ENCODE measurements at regions not wholly inside any gene's neighbourhood (a gene's known extent, or its start where the extent isn't known, plus 50 kb on each side); places are given as distances from the start of the nearest gene placed in this dataset.

DNA sequence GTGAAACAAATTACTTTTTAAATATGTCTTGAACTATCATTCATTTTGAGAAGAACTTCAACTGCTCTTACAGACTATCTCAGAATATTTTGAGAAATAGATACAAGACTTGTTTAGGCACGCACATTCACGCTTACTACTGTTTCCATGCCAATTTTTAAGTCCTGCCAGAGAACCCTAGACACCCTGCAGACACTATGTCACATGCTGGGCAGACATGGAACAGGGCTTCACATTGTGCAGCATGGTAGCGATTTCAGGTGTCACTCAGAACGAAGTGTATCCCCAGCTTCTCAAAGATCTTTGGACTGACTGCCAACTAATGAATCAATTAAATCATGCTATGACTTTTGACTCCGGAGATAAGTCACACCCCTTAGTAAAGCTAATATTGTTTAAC, 128.7 kb upstream of the SLC27A6 start:
- H3K27ac ChIP-seq = no peak overlapping the region
- no peak overlapping the region for H3K4me3 ChIP-seq
- DNase-seq (ENCODE audit: low spot score) = no peak
- TF ChIP-seq, protein P1, sequence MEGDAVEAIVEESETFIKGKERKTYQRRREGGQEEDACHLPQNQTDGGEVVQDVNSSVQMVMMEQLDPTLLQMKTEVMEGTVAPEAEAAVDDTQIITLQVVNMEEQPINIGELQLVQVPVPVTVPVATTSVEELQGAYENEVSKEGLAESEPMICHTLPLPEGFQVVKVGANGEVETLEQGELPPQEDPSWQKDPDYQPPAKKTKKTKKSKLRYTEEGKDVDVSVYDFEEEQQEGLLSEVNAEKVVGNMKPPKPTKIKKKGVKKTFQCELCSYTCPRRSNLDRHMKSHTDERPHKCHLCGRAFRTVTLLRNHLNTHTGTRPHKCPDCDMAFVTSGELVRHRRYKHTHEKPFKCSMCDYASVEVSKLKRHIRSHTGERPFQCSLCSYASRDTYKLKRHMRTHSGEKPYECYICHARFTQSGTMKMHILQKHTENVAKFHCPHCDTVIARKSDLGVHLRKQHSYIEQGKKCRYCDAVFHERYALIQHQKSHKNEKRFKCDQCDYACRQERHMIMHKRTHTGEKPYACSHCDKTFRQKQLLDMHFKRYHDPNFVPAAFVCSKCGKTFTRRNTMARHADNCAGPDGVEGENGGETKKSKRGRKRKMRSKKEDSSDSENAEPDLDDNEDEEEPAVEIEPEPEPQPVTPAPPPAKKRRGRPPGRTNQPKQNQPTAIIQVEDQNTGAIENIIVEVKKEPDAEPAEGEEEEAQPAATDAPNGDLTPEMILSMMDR (IDR thresholded peaks at IDR 0.05) = no peak

DNA sequence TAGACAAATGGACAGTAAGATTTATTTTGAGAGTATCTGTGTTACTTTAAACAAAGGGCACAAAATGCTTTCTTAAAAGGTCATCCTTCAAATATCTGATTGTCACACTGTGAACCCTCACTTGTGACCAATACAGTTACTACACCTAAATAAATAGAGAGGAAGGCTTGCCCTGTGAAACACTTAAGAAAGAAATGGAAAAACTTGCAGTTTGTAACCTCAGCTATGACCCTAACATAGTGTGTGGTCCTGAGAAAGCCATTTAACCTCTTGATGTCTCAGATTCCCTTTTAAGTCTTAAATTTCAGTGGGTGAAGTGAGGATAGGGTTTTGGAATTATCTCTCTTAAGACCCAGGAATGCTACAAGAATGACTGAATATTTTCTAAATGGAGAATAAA, 126.7 kb upstream of the SLC27A6 start:
- H3K4me3 ChIP-seq = no peak overlapping the region
- TF ChIP-seq, protein P1 (IDR thresholded peaks at IDR 0.05) = no peak
- no peak overlapping the region for H3K27ac ChIP-seq
- no peak for DNase-seq (ENCODE audit: low spot score)

DNA sequence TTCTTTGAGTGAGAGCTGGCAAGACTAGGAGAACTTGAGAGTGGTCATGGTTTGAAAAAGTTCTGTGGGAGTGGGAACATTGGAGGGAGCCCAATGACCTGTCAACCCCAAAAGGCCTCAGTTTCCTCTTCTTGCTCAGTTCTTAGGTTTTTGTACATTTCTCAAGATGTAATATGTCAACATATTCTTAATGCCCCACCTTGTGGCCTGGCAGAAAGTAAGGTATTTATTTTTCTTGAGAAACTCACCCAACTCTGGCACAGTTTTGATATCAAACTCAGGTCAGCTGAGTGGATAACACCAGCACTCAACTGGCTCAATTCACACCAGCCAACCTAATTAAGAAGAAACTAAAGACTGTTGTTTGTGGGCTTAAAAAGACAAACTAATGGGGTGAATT, 123.0 kb upstream of the SLC27A6 start:
- no peak for DNase-seq (ENCODE audit: low spot score)
- Histone ChIP-seq H3K27ac (no peak overlapping the region), H3K4me3 (no peak overlapping the region)
- TF ChIP-seq, protein P1 (IDR thresholded peaks at IDR 0.05) = no peak

DNA sequence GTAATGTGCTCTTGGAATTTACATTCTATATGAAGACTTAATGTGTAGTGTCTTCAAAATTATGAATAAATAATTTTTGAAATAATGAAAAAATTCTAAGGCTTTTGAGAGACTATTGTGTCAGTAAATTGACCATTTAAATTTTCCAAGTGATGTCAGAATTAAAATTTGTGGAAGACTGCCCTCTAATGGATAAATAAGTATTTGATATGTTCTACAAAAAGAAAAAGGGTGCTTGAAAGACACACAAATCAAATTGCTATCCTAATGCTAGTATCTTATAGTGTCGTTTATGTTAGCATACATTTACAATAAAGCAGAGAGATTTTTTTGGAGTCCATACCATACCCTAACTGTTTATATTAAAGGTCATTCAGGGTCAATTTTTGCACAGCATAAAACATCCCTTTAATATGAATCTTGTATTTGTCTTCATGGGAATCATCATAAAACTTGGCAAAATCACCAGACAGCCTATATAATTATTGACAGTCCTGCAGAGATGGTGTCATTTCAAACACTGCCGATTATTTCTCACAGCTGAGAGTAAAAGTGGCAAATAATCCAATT, 120.8 kb upstream of the SLC27A6 start:
- Histone ChIP-seq H3K4me3 (no peak overlapping the region), H3K27ac (no peak overlapping the region)
- TF ChIP-seq, protein P1 (IDR thresholded peaks at IDR 0.05) = no peak
- DNase-seq (ENCODE audit: low spot score) = no peak

DNA sequence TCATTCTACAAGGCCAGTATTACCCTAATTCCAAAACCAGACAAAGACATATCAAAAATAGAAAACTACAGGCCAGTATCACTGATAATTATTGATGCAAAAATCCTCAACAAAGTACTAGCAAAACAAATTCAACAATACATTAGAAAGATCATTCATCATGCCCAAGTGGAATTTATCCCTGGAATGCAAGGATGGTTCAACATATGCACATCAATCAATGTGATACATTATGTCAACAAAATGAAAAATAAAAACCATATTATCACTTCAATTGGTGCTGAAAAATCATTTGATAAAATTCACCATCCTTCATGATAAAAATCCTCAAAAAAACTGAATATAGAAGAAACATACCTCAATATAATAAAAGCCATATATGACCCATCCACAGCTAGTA, 115.2 kb upstream of the SLC27A6 start:
- H3K4me3 ChIP-seq = no peak overlapping the region
- no peak overlapping the region for H3K27ac ChIP-seq
- no peak for DNase-seq (ENCODE audit: low spot score)
- TF ChIP-seq, protein P1 (IDR thresholded peaks at IDR 0.05) = no peak

DNA sequence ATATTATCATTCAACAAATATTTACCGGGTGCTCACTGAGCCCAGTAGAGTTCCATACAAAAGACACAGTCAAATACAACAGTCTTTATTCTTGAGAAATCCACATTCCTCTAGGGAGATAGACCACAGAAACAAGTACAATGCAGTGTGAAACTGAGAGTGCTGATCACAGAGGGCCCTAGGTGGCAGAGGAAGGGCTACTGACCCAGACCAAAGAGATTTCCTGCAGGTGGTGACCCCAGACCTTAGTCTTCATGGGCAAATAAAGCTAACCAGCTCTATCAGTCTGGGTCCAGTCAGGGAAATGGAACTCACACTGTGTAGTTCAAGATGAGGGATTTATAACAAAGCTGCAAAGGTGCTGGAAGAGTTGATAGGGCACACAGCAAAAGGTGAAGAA, 110.4 kb upstream of the SLC27A6 start:
- no peak overlapping the region for H3K4me3 ChIP-seq
- TF ChIP-seq, protein P1 (IDR thresholded peaks at IDR 0.05) = no peak
- no peak overlapping the region for H3K27ac ChIP-seq
- no peak for DNase-seq (ENCODE audit: low spot score)

DNA sequence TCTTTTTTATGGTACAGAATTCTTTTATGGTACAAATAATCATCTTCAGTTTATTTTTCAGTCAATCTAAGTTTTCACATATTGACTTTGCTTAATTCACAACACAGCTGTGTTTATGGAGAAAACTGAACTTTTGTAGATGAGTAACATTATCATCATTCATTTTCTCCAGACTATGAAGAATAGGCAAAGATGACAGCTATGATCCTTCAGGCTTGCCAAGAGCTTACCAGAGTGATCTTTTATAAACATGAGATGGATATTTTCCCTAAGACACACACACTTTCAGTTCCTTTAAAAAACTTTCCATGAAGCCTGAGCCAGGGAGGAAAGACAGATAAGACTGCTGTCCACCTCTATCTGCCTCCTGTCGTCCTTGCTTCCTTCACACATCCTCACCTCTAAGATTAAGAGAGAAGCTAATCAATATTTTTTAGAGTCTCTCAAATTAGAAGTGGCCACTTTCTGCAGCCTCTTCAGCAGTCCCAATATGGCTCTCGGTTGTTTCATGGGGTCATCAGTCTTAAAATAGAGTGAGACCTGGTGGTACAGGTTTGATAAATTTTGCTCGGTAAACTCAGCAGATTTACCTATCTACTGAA, 108.1 kb upstream of the SLC27A6 start:
- H3K27ac ChIP-seq = no peak overlapping the region
- H3K4me3 ChIP-seq = no peak overlapping the region
- TF ChIP-seq, protein P1 (IDR thresholded peaks at IDR 0.05) = no peak
- DNase-seq (ENCODE audit: low spot score) = no peak
